ENCODE measurements at regions not wholly inside any gene's neighbourhood (a gene's known extent, or its start where the extent isn't known, plus 50 kb on each side); places are given as distances from the start of the nearest gene placed in this dataset.

- H3K36me3 ChIP-seq (ENCODE audit: control insufficient read depth, insufficient read depth, low read length) = no peaks in the 10 kb centered on the region
- H3K4me3 Mint-ChIP-seq = no peak overlapping the region
- ATAC-seq (no peak), DNase-seq (no peak)
- no peaks in the 10 kb centered on the region for H3K27me3 Mint-ChIP-seq (ENCODE audit: low read depth in 2 of 2)
- H3K27ac Mint-ChIP-seq = no peak overlapping the region
- no peaks in the 10 kb centered on the region for H3K4me1 ChIP-seq (ENCODE audit: control insufficient read depth, insufficient read depth, low read length)
- no peak overlapping the region for H3K4me3 ChIP-seq (ENCODE audit: low read length)
- H3K27me3 ChIP-seq (ENCODE audit: control insufficient read depth, insufficient read depth, low read length) = no peaks in the 10 kb centered on the region
- H3K9me3 ChIP-seq (ENCODE audit: control insufficient read depth, insufficient read depth, low read length) = peaks cover 2% of the 10 kb centered on the region
- H3K36me3 Mint-ChIP-seq = no peaks in the 10 kb centered on the region
- 88% methylated on average over 1 of the region's 2 CpGs for WGBS (ENCODE audit: insufficient coverage)
- no peak for TF ChIP-seq CTCF (IDR thresholded peaks at IDR 0.05)
- H3K4me1 Mint-ChIP-seq = no peaks in the 10 kb centered on the region
- H3K9me3 Mint-ChIP-seq = peaks cover 9 to 19% of the 10 kb centered on the region in 2 donors
- intact Hi-C loops (cut with micrococcal nuclease) = no loop called here
- no peak overlapping the region for H3K27ac ChIP-seq (ENCODE audit: low read length)
Observed at GRCh38 chr14:41377932-41378331, 228.7 kb upstream of the LRFN5 start.

GRCh38 chr14:41374092-41374491, 232.6 kb upstream of the LRFN5 start:
- Mint-ChIP-seq H3K27me3 (ENCODE audit: low read depth in 2 of 2) (no peaks in the 10 kb centered on the region), H3K9me3 (peaks cover 11 to 17% of the 10 kb centered on the region in 2 donors), H3K4me1 (no peaks in the 10 kb centered on the region), H3K27ac (no peak overlapping the region), H3K4me3 (no peak overlapping the region), H3K36me3 (no peaks in the 10 kb centered on the region)
- H3K27ac ChIP-seq (ENCODE audit: low read length) = no peak overlapping the region
- intact Hi-C loops (cut with micrococcal nuclease) = no loop called here
- TF ChIP-seq CTCF (IDR thresholded peaks at IDR 0.05) = no peak
- no peak overlapping the region for H3K4me3 ChIP-seq (ENCODE audit: low read length)
- no peaks in the 10 kb centered on the region for H3K36me3 ChIP-seq (ENCODE audit: control insufficient read depth, insufficient read depth, low read length)
- no peaks in the 10 kb centered on the region for H3K4me1 ChIP-seq (ENCODE audit: control insufficient read depth, insufficient read depth, low read length)
- 88% methylated on average over 4 of the region's 4 CpGs for WGBS (ENCODE audit: insufficient coverage)
- DNase-seq (no peak), ATAC-seq (no peak)
- no peaks in the 10 kb centered on the region for H3K27me3 ChIP-seq (ENCODE audit: control insufficient read depth, insufficient read depth, low read length)
- H3K9me3 ChIP-seq (ENCODE audit: control insufficient read depth, insufficient read depth, low read length) = no peaks in the 10 kb centered on the region

- no peak for ATAC-seq
- TF ChIP-seq CTCF (IDR thresholded peaks at IDR 0.05) = no peak
- no peak overlapping the region for H3K4me3 ChIP-seq (ENCODE audit: low read length)
- Mint-ChIP-seq H3K36me3 (no peaks in the 10 kb centered on the region), H3K27ac (no peak overlapping the region), H3K9me3 (peaks cover 25 to 30% of the 10 kb centered on the region in 2 donors), H3K27me3 (ENCODE audit: low read depth in 2 of 2) (no peaks in the 10 kb centered on the region), H3K4me3 (no peak overlapping the region), H3K4me1 (no peaks in the 10 kb centered on the region)
- no peaks in the 10 kb centered on the region for H3K27me3 ChIP-seq (ENCODE audit: control insufficient read depth, insufficient read depth, low read length)
- no peak for DNase-seq
- intact Hi-C loops (cut with micrococcal nuclease) = no loop called here
- H3K36me3 ChIP-seq (ENCODE audit: control insufficient read depth, insufficient read depth, low read length) = no peaks in the 10 kb centered on the region
- no peaks in the 10 kb centered on the region for H3K4me1 ChIP-seq (ENCODE audit: control insufficient read depth, insufficient read depth, low read length)
- no peak overlapping the region for H3K27ac ChIP-seq (ENCODE audit: low read length)
- H3K9me3 ChIP-seq (ENCODE audit: control insufficient read depth, insufficient read depth, low read length) = no peaks in the 10 kb centered on the region
- WGBS (ENCODE audit: insufficient coverage) = 60% methylated on average over 1 of the region's 3 CpGs
Observed at GRCh38 chr14:41362139-41362538, 244.5 kb upstream of the LRFN5 start.

GRCh38 chr14:41360126-41360525, 246.6 kb upstream of the LRFN5 start:
- no peak for DNase-seq
- Mint-ChIP-seq H3K4me1 (no peaks in the 10 kb centered on the region), H3K9me3 (peaks cover 21 to 25% of the 10 kb centered on the region in 2 donors), H3K36me3 (no peaks in the 10 kb centered on the region), H3K27ac (no peak overlapping the region), H3K27me3 (ENCODE audit: low read depth in 2 of 2) (no peaks in the 10 kb centered on the region), H3K4me3 (no peak overlapping the region)
- TF ChIP-seq CTCF (IDR thresholded peaks at IDR 0.05) = no peak
- H3K9me3 ChIP-seq (ENCODE audit: control insufficient read depth, insufficient read depth, low read length) = no peaks in the 10 kb centered on the region
- no peak for ATAC-seq
- 79% methylated on average over 1 of the region's 2 CpGs for WGBS (ENCODE audit: insufficient coverage)
- intact Hi-C loops (cut with micrococcal nuclease) = no loop called here
- no peak overlapping the region for H3K27ac ChIP-seq (ENCODE audit: low read length)
- H3K4me1 ChIP-seq (ENCODE audit: control insufficient read depth, insufficient read depth, low read length) = no peaks in the 10 kb centered on the region
- H3K36me3 ChIP-seq (ENCODE audit: control insufficient read depth, insufficient read depth, low read length) = no peaks in the 10 kb centered on the region
- no peaks in the 10 kb centered on the region for H3K27me3 ChIP-seq (ENCODE audit: control insufficient read depth, insufficient read depth, low read length)
- no peak overlapping the region for H3K4me3 ChIP-seq (ENCODE audit: low read length)
